ENCODE measurements at regions not wholly inside any gene's neighbourhood (a gene's known extent, or its start where the extent isn't known, plus 50 kb on each side); places are given as distances from the start of the nearest gene placed in this dataset.
A peak's percentile ranks its signal among the peaks of the same experiment; 100 is the strongest.

DNA sequence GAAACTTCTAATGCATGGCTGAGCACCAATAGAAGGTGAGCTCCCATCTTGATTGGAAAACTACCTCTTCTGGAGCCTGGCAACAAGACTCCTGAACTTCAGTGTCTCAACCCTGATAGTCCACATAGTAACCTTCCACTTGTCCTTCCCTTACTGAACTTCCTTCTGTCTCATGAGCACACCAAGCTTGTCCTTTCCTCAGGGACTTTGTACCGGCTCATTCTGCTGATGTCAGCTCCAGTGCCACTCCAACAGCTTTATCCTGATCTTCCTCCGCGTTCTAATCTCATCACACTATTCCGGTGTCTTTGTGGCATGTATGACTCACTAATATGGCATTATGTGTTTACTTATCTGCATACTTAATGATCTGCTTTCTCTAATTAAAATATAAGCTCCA, 862.0 kb upstream of the ID2 start:
- no peak for TF ChIP-seq CTCF (IDR thresholded peaks at IDR 0.05; ENCODE audit: low read depth, low read length)
- H3K4me3 ChIP-seq (replicated peaks in 1 of 2; ENCODE audit: low read depth in 2 of 2, low read length in 2 of 2) = no peak overlapping the region
- DNase-seq (ENCODE audit: low read depth in 2 of 2) = no peak

DNA sequence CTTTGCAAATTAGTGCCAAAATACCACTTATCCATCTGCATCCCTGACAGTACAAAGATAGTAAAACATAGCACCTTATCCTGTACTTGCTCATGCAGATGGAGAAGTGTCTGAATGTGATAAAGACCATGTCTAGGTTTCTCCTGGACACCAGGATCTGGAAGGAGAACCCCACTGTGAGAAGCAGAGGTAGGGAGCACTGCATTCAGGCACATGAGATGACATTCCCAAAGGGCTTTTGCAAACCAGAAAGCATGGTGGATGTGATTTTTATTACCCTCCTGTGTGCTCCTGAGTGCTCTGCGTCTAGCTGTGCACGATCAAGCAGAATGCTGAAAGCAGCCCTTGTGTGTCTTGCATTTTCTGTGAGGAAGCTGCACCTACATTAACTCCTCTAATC, 857.6 kb upstream of the ID2 start:
- DNase-seq (ENCODE audit: low read depth in 2 of 2) = no peak
- TF ChIP-seq CTCF (IDR thresholded peaks at IDR 0.05; ENCODE audit: low read depth, low read length) = no peak

DNA sequence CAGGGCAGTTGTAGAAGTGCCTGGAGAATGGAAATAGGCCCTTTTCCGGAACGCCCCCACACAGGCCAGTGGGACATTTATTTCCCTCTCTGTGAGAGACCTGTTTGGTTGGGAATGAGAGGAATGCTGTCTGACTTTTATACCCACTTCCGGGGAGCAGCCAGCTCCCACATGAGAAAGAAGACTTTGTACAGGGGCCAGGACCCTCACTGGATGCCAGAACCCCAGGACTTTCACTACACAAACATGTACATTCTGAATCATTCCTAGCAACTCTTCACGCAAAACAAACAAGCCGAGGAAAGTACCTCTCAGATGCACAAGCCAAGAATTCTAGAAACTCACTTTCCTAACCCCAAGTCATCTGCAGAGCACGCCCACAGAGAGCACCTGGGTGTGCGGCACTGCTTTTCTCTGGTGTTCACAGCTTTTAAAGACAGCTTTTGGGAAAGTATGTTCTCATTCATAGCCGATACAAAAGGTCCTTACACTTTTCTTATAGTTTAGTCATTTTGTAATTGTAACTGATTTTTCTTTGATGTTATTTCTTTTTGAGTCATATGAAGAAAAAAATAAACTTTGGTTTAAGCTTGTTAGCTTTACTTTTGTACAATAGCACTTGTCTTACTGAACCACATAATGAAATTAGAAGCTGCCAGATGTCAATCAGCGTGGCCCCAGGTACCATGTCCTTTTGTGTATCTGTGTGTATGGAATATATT, 856.1 kb upstream of the ID2 start:
- H3K4me3 ChIP-seq (replicated peaks in 1 of 2; ENCODE audit: low read depth in 2 of 2, low read length in 2 of 2) = no peak overlapping the region
- peak in 1 of 2 donors; percentile 73 for DNase-seq (ENCODE audit: low read depth in 2 of 2)
- no peak for TF ChIP-seq CTCF (IDR thresholded peaks at IDR 0.05; ENCODE audit: low read depth, low read length)

More for the DNA sequence above, 857.6 kb upstream of the ID2 start:
- H3K4me3 ChIP-seq (replicated peaks in 1 of 2; ENCODE audit: low read depth in 2 of 2, low read length in 2 of 2) = no peak overlapping the region

DNA sequence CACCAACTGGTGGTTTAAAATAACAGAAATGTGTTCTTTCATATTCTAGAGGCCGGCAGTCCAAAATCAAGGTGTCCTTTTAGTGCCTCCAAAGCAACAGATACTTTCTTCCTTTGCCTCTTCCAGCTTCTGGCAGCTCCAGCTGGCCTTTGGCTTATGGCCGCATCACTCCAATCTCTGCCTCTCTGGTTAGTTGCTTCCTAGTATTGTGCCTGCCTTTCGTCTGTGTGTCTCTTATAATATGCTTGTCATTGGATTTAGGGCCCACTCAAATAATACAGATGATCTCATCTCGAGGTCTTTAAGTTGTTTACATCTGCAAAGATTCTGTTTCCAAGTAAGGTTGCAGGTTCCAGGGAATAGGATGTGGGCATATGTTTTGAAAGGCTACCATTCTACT, 855.2 kb upstream of the ID2 start:
- DNase-seq (ENCODE audit: low read depth in 2 of 2) = no peak
- TF ChIP-seq CTCF (IDR thresholded peaks at IDR 0.05; ENCODE audit: low read depth, low read length) = no peak
- H3K4me3 ChIP-seq (replicated peaks in 1 of 2; ENCODE audit: low read depth in 2 of 2, low read length in 2 of 2) = no peak overlapping the region

- no peak overlapping the region for H3K4me3 ChIP-seq (replicated peaks in 1 of 2; ENCODE audit: low read depth in 2 of 2, low read length in 2 of 2)
- no peak for TF ChIP-seq CTCF (IDR thresholded peaks at IDR 0.05; ENCODE audit: low read depth, low read length)
- no peak for DNase-seq (ENCODE audit: low read depth in 2 of 2)
These were observed 852.6 kb upstream of the ID2 start for GRCh38 chr2:7829241-7829640.

- DNase-seq (ENCODE audit: low read depth in 2 of 2) = no peak
- TF ChIP-seq CTCF (IDR thresholded peaks at IDR 0.05; ENCODE audit: low read depth, low read length) = no peak
These were observed 851.2 kb upstream of the ID2 start for GRCh38 chr2:7830616-7831015.

GRCh38 chr2:7835151-7835550, 846.7 kb upstream of the ID2 start:
- TF ChIP-seq CTCF (IDR thresholded peaks at IDR 0.05; ENCODE audit: low read depth, low read length) = no peak
- no peak for DNase-seq (ENCODE audit: low read depth in 2 of 2)
- no peak overlapping the region for H3K4me3 ChIP-seq (replicated peaks in 1 of 2; ENCODE audit: low read depth in 2 of 2, low read length in 2 of 2)

More at GRCh38 chr2:7830616-7831015, 851.2 kb upstream of the ID2 start:
- no peak overlapping the region for H3K4me3 ChIP-seq (replicated peaks in 1 of 2; ENCODE audit: low read depth in 2 of 2, low read length in 2 of 2)
